ENCODE measurements at regions not wholly inside any gene's neighbourhood (a gene's known extent, or its start where the extent isn't known, plus 50 kb on each side); places are given as distances from the start of the nearest gene placed in this dataset.

DNA sequence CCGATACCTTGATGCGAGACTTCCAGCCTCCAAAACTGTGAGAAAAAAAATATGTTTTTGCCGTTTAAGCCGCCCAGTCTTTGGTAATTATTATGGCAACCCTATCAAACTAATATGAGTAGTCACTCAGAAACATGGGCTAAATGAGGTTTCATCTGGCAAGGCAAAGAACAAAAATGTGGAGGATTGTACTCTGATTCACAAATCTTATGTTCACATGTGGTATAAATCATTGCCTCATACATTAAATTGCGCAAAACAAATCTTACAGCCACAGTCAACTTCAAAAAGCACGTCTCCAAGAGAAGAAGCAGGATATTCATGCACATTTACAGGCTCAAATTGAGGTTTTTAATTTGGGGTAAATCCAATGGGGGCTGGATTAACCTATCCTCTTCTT is 1435.4 kb upstream of the LRRTM1 start:
- no peak for DNase-seq

DNA sequence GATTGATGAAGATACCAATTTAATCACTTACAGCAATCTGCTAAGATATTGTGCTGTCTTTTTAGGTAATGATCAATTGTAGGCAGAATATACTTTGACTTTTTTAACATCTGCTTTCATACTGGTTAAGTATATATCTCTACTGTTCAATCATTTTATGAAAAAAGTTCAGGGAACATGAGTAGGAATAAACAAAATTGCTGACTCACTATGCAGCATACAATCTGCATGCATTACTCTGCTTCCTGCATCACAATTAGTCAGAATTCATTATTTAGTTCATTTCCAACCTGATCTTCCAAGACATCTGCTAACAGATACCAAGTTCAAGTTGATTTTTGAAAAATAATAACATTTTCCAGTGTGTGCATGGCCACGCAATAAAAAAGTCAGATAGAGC is 1430.4 kb upstream of the LRRTM1 start:
- DNase-seq, result no peak

DNA sequence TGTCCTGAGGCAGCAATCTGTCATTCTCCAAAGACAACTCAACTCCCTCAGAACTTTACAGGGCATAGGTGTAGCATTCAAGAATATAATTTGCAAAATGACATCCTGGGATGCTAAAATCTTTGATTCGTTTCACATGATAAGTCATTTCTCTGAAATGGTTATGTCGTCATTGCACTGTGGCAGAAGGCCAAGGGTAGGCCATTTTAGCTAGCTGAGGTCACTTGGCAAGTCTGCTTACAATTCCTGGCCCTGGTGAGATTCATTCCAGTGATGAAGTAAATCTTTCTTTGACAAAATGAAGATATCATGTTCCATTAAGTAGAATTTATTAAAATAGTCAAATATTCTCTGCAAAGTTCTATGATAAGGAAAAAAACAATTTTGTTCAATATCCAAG is 1410.3 kb upstream of the LRRTM1 start:
- no peak for DNase-seq

DNA sequence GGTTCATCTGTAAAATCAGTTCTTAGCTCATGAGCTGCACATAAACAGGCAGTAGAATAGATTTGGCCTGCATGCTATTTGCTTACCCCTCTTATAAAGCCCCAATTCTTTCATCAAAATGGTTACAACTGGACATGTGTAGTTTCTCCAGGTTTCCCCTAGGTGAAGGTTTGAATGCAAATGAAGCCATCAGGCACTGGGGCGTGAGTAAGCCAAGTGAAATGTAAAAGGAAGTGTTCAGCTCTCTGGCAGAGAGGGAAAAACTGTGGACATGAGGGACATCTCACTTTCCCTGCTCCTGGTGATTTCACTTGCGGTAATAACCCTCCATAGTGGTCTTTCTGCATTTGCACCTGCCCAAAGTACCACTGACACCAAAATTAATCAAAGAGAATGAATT is 1402.3 kb upstream of the LRRTM1 start:
- DNase-seq, result no peak

DNA sequence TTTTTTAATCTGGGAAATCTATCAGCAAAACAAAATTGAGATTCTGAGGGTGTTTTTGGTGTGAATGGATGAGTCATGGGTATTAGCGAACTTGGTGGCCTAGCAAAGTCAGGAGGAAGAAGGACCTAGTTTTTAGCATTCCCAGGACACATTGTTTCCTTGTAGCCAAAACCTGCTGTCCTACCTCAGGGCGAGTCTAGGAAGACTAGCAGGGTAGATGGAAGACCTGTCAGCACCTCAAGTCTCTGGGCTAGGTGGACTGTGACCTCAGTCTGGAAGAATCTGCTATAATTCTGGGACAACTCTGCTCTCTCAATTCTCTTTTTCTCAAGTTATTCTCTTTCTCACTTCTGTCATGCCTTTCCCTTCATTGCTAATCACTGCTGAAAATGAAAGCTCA is 1399.3 kb upstream of the LRRTM1 start:
- DNase-seq, result no peak

DNA sequence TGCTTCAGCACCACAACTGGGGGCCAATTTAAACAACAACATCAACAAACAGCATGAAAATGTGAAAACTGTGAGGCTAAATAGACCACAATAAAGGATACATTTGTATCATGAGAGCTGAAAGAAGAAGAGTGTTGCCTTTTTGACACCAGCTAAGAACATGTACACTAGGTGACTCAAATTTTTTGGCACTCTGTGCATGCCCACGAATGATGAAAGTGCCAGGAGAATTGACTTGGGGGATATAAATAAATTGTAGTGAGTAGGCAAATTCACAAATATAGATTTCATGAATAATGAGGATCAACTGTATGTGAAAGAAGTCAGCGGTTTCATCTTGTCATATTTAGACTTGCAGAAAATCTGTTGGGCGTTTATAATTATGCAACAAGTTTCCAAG is 1388.0 kb upstream of the LRRTM1 start:
- no peak for DNase-seq

DNA sequence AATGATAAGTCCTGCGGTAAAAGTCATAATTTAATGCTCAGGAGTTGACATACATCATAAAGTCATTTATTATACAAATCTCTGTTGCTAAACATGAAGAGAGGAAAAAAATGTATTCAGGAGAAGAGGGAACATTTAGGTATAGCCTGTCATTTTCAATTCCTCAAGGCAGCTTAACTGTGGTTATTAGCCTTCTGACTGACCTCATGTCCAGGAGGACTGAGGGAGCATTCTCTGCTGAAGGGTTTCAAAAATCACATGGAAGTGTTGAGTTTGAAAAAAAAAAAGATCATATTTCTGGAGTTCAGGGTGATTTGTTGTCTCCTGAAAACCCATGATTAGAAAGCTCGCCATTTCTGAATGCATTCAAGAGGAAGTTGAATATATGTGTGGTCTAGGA is 1371.1 kb upstream of the LRRTM1 start:
- DNase-seq, result no peak

DNA sequence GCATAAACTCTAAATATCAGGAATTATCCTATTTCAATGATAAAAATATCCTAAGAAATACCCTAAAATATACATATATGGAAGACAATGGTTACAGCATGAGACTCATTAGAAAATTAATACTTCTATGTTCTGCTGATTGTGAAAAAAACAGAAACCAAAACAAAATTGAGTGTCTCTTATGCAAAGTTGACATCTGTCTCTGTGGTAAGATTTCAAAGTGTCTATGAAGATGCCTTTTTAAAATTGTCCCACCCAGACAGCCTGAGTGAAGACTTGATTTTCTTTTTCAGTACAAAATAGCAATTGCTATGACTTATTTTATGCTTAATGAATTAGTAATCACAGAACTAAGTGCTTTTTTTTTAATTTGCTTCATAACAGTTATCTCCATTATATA is 1368.4 kb upstream of the LRRTM1 start:
- no peak for DNase-seq

DNA sequence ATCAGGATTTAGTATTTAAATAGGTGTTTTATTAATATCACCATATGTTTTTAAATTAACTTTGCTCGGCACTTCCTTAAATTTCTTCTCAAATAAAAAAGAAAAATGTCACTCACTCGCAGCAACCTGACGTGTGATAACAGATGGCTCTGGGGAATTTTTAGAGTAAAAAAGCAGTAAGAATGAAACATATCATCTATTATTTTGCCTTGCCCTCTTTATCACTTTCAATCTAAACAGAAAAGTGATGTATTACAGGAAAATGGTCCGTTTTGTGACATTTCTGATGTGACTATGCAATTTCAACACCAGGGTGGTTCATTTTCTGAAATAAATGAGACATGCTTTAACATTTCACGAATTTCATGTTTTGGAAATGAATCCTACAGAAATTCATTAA is 1368.0 kb upstream of the LRRTM1 start:
- DNase-seq, result no peak

DNA sequence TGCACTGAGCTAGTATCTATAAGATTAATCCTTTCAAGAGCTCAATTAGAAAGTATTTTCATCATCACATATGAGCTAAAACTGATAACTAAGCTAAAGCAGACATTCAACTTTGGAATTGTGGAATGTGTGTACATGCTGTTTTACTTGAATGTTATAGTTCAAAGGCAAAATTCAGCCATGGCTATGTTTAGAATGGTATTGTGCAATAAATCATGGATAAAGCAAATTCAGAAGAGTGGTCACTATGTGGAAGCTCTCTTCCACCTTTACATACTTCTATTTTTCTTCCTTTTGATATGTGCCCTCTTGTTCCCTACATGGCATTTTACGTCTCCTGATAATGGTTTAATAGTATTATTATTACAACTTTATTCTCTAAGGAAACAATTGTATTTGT is 1366.3 kb upstream of the LRRTM1 start:
- DNase-seq, result no peak

DNA sequence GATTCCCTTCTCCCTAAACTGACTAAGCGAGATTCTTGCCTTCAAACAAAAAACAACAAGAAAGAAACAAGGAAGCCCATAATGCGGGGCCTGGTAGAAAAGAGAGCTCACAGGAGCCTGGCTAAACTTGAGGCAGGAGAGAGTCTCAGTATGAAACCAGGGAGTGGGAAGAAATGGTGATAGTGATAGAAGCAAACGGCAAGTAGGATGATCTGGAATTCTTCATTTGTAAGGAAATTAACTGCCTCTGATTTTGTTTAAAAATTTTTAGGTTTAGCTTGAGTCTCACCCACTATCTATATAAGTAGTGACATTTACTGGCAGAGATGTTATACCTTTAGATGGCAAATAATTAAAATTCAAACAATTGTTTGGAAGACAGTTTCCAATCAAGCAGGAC is 1356.5 kb upstream of the LRRTM1 start:
- DNase-seq, result no peak

DNA sequence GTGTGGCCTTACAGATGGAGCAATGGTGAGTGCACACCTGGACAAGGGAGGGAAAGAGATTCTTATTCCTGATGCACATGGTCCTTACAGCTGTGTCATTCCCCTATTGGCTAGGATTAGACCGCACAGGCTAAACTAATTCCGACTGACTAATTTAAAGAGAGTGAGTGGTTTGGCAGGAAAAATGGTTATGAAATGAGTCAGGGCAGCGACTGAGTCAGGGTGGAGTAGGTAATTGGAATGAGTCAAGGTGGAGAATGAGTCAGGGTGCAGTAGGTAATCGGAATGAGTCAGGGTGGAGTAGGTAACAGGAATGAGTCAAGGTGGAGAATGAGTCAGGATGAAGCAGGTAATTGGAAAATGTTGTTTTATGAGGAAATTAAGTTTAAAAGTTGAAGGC is 1353.7 kb upstream of the LRRTM1 start:
- no peak for DNase-seq

DNA sequence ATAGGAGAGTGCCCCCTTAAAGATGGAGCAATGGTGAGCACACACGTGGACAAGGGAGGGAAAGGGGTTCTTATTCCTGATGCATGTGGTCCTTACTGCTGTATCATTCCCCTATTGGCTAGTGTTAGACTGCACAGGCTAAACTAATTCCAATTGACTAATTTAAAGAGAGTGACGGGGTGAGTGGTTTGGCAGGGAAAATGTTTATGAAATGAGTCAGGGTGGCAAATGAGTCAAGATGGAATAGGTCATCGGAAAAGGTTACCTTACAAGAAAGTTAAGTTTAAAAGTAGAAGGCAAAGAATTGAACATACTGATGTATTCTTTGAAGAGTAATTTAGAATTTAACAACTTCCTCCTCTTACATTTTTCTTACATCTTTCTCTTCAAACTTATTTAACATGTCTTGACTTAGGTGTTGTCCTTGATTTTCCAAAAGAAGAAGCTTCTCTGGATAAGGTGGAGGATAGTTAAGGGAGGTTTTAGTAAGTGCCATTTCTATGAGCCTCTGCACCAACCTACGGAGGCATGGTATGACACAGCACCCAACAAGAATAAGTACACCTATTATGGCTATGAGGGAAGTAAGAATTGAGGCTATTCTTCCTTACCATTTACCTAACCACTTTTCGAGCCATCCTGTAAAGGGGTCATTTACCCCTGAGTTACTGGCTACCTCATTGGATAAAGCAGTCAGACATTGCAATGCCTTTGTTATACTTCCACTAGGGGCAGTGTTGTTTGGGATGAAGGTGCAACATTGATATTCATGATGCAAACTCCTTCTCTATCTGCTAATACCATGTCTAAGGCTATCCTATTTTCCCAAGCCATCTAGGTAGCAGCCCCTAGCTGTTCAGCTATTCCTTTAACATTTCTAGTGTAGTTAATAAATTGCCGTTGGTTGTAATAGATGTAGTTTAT is 1345.8 kb upstream of the LRRTM1 start:
- DNase-seq, result no peak

DNA sequence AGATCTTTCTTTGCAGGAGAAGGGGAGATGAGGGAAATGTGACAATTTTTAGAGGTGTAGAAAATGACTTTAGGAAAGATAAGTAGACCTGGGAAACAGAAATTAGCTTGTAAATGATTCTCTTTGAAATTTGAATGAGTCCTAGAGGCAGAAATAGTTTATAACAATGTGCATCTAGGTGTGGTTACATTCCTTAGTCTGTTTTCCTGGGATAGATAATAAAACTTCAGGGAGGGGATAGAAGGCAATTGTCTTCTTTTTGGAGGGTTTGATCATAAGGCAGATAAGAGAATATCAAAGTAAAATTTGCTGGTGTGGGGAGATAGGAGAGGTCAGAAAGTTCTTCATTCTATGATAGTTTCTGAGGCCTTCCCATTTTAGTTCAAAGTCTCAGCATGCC is 1344.3 kb upstream of the LRRTM1 start:
- DNase-seq, result no peak

DNA sequence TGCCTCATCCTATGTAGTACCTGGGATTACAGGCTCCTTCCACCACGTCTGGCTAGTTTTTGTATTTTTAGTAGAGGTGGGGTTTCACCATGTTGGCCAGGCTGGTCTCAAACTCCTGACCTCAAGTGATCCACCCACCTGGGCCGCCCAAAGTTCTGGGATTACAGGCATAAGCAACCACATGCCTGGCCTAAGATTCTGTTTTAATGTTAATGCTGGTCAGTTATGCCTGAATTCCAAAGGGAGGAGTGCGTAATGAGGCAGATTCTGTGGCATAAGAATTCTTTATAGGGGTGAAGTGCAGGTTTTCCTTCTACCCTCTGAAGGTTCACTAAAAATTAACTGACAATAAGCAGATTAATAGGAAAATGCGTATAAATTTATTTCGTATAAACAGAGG is 1343.8 kb upstream of the LRRTM1 start:
- DNase-seq, result no peak

DNA sequence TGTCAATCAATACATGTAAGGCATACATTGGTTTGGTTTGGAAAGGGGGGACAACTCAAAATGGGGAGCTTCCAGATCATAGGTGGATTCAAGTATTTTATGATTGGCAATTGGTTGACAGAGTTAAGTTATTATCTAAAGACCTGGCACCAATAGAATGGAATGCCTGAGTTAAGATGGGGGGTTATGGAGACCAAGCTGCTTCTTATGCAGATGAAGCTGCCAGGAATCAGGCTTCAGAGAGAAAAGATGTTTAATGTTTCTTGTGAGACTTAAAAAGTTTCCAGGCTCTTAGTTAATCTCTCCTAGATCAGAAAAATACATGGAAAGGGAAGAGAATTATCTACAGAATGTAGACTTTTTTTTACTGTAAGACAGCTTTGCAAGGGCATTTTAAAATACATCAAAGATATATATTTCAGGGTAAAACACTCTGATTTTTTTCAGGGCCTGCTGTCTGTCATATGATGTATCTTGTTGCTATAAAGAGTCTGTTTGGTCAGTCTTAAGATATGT is 1343.2 kb upstream of the LRRTM1 start:
- no peak for DNase-seq

DNA sequence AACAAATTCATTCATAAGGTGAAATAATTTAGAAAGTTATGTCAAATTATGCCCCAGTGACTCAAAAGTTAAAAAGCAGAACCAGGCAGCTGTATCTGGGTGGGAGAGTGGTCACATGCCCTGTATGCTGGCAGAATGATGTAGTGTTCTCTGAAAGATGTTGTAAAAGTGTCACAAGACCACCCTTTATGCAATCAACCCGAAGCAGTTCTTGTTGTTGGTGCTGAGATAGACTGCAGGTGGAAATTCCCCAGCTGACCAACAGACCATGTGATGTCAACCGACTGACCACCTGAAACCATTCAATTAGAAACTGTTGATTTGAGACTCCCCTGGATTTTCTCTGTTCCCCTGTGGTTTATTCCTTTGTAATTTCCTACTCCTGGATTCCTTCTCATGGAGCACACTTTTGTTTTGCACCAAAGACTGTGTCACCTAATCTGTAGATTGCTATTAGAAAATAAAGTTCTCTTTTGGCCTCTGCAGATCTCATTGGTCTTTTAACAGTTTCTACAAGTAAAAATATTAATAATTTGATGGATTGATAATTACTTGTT is 1341.3 kb upstream of the LRRTM1 start:
- no peak for DNase-seq

DNA sequence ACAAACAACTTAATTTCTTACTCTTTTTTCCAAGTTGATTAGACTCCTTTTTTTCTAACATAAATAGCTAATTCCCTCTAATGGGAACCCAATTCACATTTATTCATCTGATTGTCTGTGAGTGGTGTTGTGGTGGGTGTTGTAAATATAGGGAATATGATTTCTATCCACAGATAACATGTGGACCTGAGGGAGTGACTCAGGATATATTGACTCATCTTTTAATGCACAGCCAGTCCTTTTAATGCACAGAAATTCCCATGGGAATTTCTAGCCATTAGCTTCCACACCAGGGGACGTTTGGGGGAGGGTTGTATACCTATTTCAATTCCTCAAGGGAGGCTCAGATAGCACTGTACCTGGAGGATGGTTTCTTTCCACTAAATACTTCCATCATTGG is 1339.6 kb upstream of the LRRTM1 start:
- no peak for DNase-seq

DNA sequence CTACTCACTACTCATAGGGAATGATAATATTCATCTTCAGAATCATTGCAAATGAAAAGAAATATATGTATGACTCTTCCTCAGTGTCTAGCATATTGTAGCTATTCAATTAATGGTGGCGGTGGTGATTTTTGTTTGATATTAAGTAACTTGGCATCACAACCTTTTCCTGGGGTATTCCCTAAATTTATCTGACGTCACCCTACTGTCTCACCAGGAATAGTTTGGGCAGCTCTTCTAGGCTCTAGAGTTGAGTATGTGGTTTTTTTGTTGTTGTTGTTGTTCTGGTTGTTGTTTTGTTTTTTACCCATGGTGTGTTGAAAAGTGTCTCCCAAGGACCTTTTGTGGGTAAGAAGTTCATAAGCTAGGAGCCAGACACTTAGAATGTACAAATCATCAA is 1320.3 kb upstream of the LRRTM1 start:
- no peak for DNase-seq

DNA sequence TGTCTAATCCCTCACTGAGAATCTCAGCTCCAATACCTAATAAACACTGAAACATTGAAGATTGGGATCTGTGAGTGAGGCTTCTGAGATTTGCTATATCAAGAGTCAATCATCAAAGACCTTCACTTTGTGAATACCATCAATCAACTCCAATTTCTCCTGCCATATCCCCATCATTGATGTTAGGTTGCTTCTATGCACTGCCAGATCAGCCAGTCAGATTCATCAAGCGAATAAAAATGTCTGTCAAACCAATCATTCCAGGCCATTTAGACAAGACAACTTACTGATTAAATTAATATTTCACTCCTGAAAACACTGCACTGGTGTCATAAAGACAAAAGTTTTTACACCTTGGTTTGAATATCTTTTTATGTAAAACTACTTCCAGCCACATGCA is 1295.5 kb upstream of the LRRTM1 start:
- no peak for DNase-seq

DNA sequence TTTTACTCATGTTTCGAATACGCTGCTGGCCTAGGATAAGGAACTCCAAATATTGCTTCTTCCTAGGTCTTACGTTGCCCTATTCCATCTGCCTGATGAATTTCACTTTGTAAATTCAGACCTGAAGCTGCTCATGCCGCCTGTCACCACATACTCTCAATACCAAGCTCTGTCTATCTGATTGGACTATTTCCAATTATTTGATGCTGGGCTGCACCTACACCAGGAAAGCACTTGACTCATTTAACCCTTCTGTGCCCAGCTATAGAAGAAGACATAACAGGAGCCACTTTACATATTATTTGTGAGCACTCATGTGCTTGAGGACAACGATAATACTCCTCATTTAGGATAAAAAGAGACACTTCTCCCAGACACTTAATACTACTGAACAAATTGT is 1293.9 kb upstream of the LRRTM1 start:
- no peak for DNase-seq

DNA sequence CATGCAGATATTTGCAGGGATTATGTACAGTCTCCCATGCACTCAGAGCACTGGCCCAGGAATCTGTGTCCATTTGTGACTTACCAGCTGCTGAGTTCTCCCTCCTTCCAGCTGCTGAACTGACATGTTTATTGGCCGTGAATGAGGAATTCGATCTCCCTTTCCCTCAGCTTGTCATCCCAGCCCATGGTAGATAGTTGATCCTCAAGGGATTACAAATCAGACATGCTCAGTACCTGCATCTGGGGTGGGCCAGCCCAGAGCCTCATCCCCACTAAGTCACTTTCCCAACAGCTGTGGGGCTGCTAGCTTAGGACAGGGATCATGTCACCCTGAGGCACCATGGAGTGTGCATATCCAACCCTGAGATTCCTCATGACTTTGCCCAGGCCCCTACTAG is 1284.9 kb upstream of the LRRTM1 start:
- no peak for DNase-seq

DNA sequence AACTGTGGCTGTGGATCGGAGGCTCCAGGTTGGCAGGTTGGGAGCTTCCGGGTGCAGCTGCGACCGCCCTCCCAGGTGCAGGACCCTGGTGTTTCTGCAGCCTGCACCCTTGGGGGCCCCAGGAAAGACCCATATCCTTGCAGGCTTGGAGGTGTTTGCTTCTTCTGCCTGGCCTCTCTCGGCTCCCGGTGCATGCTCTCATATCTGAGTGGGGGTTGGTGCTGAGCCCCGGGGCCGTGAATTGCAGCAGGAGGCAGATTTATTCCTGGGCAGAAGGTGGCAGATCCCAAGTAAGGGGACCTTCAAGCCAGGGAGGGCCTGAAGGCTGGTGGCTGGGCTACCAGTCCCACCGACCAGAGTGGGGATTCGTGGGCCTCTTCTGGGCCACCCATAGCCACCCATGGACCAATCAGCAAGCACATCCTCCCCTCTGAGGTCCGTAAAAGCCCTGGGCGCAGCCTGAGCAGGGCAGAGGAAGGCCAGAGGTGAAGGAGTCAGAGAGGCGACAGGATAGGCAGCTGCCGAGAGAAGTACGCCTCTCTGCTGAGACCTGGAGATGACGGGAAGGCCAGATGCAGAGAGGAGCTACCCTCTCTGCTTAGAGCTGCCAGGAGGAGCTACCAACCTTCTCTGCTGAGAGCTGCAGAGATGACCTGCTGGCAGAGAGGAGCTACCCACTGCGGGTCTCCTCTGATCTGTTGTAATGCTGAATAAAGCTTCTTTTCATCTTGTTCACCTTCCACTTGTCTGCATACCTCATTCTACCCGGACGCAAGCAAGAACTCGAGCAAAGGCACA is 1279.0 kb upstream of the LRRTM1 start:
- DNase-seq, result no peak

DNA sequence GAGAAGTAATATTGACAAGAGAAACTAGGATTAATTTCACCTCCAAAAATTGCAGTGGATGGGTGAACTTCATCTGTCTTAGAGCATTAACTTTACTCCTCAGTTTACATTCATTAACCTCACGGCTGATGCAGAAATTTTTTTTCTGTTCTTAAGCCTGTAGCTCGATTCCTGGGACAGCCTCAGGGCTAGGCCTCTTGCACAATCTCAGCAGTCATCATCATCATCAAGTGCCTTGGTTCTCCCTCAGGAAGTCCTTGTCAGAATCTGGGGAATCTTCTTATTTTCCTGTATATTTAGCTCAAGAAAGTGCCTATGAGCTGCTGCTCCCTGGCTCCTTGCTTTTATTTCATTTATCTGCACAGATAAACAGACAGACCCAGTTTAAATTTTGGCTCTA is 1272.2 kb upstream of the LRRTM1 start:
- no peak for DNase-seq

Measured in GDM1 (cell line).